PC-9 (cell line): ENCODE measurements at regions not wholly inside any gene's neighbourhood (a gene's known extent, or its start where the extent isn't known, plus 50 kb on each side); places are given as distances from the start of the nearest gene placed in this dataset.

Experiments used
- BruUV-seq: library from RNA; stranded (reverse); fragments of 400-500 nt; replicated peaks from 2 replicates; lab custom pipeline; 2021; lab: Mats Ljungman, UMichigan
- CTCF ChIA-PET: fragments of 300-600 bp; sonication (Branson Sonifier 250); formaldehyde crosslinking; loops from one replicate; lab custom pipeline; 2022; ENCODE audit warnings: antibody characterized with exemption; lab: Charles Lee
- POLR2A ChIA-PET: fragments of 300-600 bp; sonication (Branson Sonifier 250); formaldehyde crosslinking; loops from one replicate; lab custom pipeline; 2022; ENCODE audit warnings: antibody characterized with exemption; ENCODE audit not compliant: unreplicated experiment; lab: Charles Lee
- DNase-seq, 2 experiments: peaks; one replicate each; pipeline versions ENCODE4 v3.0.0 to v3.0.0-alpha.2; 2015 to 2022; ENCODE audit warnings: mixed read lengths in 1 of 2
- H2AFZ ChIP-seq: fragments of 200-600 bp; sonication (generic); 2 replicates; pipeline ENCODE4 v1.8.1; 2017; ENCODE audit warnings: antibody characterized with exemption
- H3F3A ChIP-seq: fragments of 200-600 bp; sonication (generic); 2 replicates; pipeline ENCODE4 v1.8.1; 2017; ENCODE audit warnings: antibody characterized with exemption, mild to moderate bottlenecking, low read depth; ENCODE audit not compliant: insufficient read depth
- H3K27ac ChIP-seq: fragments of 200-600 bp; sonication (generic); 2 replicates; pipeline ENCODE4 v1.6.1; 2016; ENCODE audit warnings: mixed run types
- H3K27me3 ChIP-seq: fragments of 200-600 bp; sonication (generic); 2 replicates; pipeline ENCODE4 v1.6.1; 2016; ENCODE audit warnings: low read depth, mixed run types; ENCODE audit not compliant: insufficient read depth
- H3K36me3 ChIP-seq: fragments of 200-600 bp; sonication (generic); 2 replicates; pipeline ENCODE4 v1.6.1; 2016; ENCODE audit warnings: low read depth, mixed run types
- H3K4me1 ChIP-seq: fragments of 200-600 bp; sonication (generic); replicated peaks from 2 replicates; pipeline ENCODE4 v1.6.1; 2016; ENCODE audit warnings: mixed run types; ENCODE audit not compliant: insufficient read depth
- H3K4me2 ChIP-seq: fragments of 200-600 bp; sonication (generic); 2 replicates; pipeline ENCODE4 v1.6.1; 2017; ENCODE audit warnings: mixed run types
- H3K4me3 ChIP-seq: fragments of 200-600 bp; sonication (generic); 2 replicates; pipeline ENCODE4 v1.6.1; 2016; ENCODE audit warnings: mixed run types
- H3K79me2 ChIP-seq: fragments of 200-600 bp; sonication (generic); 2 replicates; pipeline ENCODE4 v1.6.1; 2017; ENCODE audit warnings: low read depth, mixed run types
- H3K9me2 ChIP-seq: fragments of 200-600 bp; sonication (generic); 2 replicates; pipeline ENCODE4 v1.8.1; 2017; ENCODE audit warnings: mild to moderate bottlenecking; ENCODE audit not compliant: insufficient read depth
- H3K9me3 ChIP-seq: fragments of 200-600 bp; sonication (generic); 2 replicates; pipeline ENCODE4 v1.8.1; 2016; ENCODE audit warnings: low read depth; ENCODE audit not compliant: insufficient read depth
- H4K20me1 ChIP-seq: fragments of 200-600 bp; sonication (generic); 2 replicates; pipeline ENCODE4 v1.8.1; 2017; ENCODE audit not compliant: insufficient read depth
- EZH2 ChIP-seq: fragments of 200-600 bp; sonication (generic); IDR thresholded peaks from 2 replicates; pipeline ENCODE4 v1.8.0; 2017; ENCODE audit warnings: antibody characterized with exemption, low read depth
- intact Hi-C: fragments of 100-400 bp; cut with micrococcal nuclease; formaldehyde crosslinking; loops from one replicate; pipeline ENCODE4 v1.10.0; 2022; ENCODE audit not compliant: unreplicated experiment
- TF ChIP-seq, protein P1 (sequence below): fragments of 200-600 bp; sonication (generic); conservative IDR thresholded peaks from 2 replicates; pipeline ENCODE4 v1.6.1; 2017; ENCODE audit warnings: mixed run types, antibody characterized with exemption, mild to moderate bottlenecking, moderate library complexity

GRCh38 chr4:131309628-131310027, 1839.5 kb upstream of the PCDH10 start:
- no peak overlapping the region for H2AFZ ChIP-seq
- TF ChIP-seq, protein P1, sequence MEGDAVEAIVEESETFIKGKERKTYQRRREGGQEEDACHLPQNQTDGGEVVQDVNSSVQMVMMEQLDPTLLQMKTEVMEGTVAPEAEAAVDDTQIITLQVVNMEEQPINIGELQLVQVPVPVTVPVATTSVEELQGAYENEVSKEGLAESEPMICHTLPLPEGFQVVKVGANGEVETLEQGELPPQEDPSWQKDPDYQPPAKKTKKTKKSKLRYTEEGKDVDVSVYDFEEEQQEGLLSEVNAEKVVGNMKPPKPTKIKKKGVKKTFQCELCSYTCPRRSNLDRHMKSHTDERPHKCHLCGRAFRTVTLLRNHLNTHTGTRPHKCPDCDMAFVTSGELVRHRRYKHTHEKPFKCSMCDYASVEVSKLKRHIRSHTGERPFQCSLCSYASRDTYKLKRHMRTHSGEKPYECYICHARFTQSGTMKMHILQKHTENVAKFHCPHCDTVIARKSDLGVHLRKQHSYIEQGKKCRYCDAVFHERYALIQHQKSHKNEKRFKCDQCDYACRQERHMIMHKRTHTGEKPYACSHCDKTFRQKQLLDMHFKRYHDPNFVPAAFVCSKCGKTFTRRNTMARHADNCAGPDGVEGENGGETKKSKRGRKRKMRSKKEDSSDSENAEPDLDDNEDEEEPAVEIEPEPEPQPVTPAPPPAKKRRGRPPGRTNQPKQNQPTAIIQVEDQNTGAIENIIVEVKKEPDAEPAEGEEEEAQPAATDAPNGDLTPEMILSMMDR, result no peak
- no peak for TF ChIP-seq EZH2
- H3K27me3 ChIP-seq, result no peaks in the 10 kb centered on the region
- no peaks in the 10 kb centered on the region for H4K20me1 ChIP-seq
- no peaks in the 10 kb centered on the region for H3K4me1 ChIP-seq
- no peaks in the 10 kb centered on the region for H3K9me3 ChIP-seq
- H3K9me2 ChIP-seq, result no peaks in the 10 kb centered on the region
- H3K27ac ChIP-seq, result no peak overlapping the region
- no peaks in the 10 kb centered on the region for H3K79me2 ChIP-seq
- no TSS peak for BruUV-seq
- H3K36me3 ChIP-seq, result no peaks in the 10 kb centered on the region
- no peak overlapping the region for H3K4me2 ChIP-seq
- no peak overlapping the region for H3K4me3 ChIP-seq
- DNase-seq, result no peak
- ChIA-PET CTCF (no interaction called here), POLR2A (no interaction called here)
- H3F3A ChIP-seq, result no peaks in the 10 kb centered on the region
- intact Hi-C loops, result no loop called here

DNA sequence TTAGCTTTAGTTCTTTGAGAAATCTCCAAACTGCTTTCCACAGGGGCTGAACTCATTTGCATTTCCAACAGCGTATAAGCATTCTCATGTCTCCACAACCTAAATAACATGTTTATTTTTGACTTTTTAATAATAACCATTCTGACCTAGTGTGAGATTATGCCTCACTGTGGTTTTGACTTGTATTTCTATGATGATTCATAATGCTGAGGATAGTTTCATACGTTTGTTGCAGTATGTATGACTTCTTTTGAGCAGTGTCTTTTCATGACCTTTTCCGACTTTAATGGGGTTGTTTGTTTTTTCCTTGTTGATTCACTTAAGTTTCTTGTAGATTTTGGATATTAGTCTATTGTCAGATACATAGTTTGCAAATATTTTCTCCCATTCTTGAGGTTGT, 1833.0 kb upstream of the PCDH10 start:
- no peaks in the 10 kb centered on the region for H3K79me2 ChIP-seq
- no peak for TF ChIP-seq EZH2
- TF ChIP-seq, protein P1, result no peak
- ChIA-PET POLR2A (no interaction called here), CTCF (no interaction called here)
- no peaks in the 10 kb centered on the region for H3K36me3 ChIP-seq
- H3K9me2 ChIP-seq, result no peaks in the 10 kb centered on the region
- H3F3A ChIP-seq, result no peaks in the 10 kb centered on the region
- no peaks in the 10 kb centered on the region for H4K20me1 ChIP-seq
- no peak for DNase-seq
- no peak overlapping the region for H2AFZ ChIP-seq
- no peak overlapping the region for H3K27ac ChIP-seq
- no peak overlapping the region for H3K4me3 ChIP-seq
- no peaks in the 10 kb centered on the region for H3K4me1 ChIP-seq
- BruUV-seq, result no TSS peak
- H3K27me3 ChIP-seq, result no peaks in the 10 kb centered on the region
- intact Hi-C loops, result no loop called here
- no peaks in the 10 kb centered on the region for H3K9me3 ChIP-seq
- no peak overlapping the region for H3K4me2 ChIP-seq

- Histone ChIP-seq H3K79me2 (no peaks in the 10 kb centered on the region), H3K27me3 (no peaks in the 10 kb centered on the region), H3K36me3 (no peaks in the 10 kb centered on the region), H3K4me1 (no peaks in the 10 kb centered on the region), H3F3A (no peaks in the 10 kb centered on the region), H3K4me3 (no peak overlapping the region), H3K9me2 (no peaks in the 10 kb centered on the region), H3K27ac (no peak overlapping the region), H3K9me3 (no peaks in the 10 kb centered on the region), H3K4me2 (no peak overlapping the region), H4K20me1 (no peaks in the 10 kb centered on the region), H2AFZ (no peak overlapping the region)
- no TSS peak for BruUV-seq
- POLR2A ChIA-PET, result no interaction called here
- no peak for DNase-seq
- no peak for TF ChIP-seq EZH2
- TF ChIP-seq, protein P1, result no peak
- CTCF ChIA-PET, result no interaction called here
- intact Hi-C loops, result no loop called here
Measured at GRCh38 chr4:131337936-131338335, 1811.2 kb upstream of the PCDH10 start.
